ENCODE measurements at regions not wholly inside any gene's neighbourhood (a gene's known extent, or its start where the extent isn't known, plus 50 kb on each side); places are given as distances from the start of the nearest gene placed in this dataset.
"Not testable (repeated sequence)": the region's sequence is repeated elsewhere in the genome, so short reads cannot be mapped to it uniquely, and the experiment has no call there.

DNA sequence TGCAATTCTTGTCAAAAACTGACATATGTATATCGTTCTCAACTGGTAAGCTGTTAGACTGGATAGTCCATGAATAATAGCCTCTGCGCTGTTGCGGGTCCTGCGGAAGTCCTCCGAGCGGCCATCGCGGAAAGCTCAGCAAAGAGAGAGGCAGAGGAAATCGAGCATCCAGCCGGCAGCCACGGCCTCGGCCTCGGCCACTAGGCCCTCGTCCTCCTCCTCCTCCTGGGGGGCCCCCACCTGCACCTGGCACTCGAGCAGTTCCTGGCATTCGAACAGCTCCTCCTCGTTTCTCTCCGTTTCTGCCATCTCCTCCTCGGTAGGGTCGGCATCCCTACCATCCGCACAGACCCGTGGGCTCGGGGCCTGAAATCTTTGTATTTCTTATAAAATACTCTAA lies 111.2 kb upstream of the CYLC1 start:
- DNase-seq: not testable (repeated sequence)

DNA sequence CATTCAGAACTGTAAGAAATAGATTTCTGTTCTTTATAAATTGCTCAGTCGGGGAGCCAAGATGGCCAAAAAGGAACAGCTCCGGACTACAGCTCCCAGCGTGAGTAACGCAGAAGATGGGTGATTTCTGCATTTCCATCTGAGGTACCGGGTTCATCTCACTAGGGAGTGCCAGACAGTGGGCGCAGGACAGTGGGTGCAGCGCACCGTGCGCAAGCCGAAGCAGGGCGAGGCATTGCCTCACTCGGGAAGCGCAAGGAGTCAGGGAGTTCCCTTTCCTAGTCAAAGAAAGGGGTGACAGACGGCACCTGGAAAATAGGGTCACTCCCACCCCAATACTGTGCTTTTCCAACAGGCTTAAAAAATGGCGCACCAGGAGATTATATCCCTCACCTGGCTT lies 110.5 kb upstream of the CYLC1 start:
- not testable (repeated sequence) for DNase-seq

DNA sequence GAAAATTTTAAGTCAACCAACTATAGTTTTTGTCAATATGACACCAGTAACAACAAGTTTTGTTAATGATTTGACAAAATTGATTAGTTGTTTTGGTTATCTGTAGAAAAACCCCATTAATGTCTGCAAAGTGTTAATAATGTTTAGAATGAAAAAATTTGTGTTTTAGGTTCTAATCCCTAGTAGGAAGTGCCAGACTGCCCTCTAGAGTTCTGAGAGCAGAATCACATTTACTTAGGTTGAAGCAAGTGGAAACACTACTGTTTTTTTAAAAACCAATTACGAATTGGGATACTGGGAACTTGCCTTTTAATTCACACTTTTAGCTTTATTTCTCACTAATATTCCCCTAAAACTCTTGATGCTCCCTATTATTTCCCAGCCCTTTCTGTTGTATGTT lies 101.1 kb upstream of the CYLC1 start:
- DNase-seq: peak; percentile 3

DNA sequence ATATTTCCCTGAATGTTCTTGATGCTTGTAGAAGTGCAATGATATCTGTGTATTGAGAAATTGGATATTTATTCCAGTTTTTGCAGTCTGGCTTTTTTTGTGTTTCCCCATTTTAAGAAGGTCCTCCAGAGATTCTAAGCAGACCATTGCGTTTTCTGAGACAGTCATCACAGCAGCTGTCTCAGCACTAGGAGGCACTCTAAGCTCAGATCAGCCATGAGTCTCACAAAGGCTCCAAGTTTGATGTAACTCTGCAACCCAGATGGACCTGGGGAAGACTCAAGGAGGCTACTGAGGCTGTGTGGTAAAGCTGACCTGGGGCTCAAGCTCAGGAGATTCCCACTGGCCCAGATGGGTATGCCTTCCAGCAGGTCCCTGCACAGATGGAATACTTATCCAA lies 89.3 kb upstream of the CYLC1 start:
- no peak for DNase-seq
